Stimulated activated CD8-positive, alpha-beta memory T cell treated with anti-CD3 and anti-CD28 coated beads, Interleukin-12 subunit alpha, Interleukin-12 subunit beta, amount 100 ng/mL, for 4 hours (primary cell): ENCODE measurements at regions not wholly inside any gene's neighbourhood (a gene's known extent, or its start where the extent isn't known, plus 50 kb on each side); places are given as distances from the start of the nearest gene placed in this dataset.
"Not testable (repeated sequence)": the region's sequence is repeated elsewhere in the genome, so short reads cannot be mapped to it uniquely, and the experiment has no call there.

Experiments used
- DNase-seq: peaks from one replicate; pipeline ENCODE4 v3.0.0-alpha.2; 2020; ENCODE audit warnings: low read depth

- no peak for DNase-seq
These were observed 216.3 kb upstream of the ECI2 start for GRCh38 chr6:4351520-4352321.

DNA sequence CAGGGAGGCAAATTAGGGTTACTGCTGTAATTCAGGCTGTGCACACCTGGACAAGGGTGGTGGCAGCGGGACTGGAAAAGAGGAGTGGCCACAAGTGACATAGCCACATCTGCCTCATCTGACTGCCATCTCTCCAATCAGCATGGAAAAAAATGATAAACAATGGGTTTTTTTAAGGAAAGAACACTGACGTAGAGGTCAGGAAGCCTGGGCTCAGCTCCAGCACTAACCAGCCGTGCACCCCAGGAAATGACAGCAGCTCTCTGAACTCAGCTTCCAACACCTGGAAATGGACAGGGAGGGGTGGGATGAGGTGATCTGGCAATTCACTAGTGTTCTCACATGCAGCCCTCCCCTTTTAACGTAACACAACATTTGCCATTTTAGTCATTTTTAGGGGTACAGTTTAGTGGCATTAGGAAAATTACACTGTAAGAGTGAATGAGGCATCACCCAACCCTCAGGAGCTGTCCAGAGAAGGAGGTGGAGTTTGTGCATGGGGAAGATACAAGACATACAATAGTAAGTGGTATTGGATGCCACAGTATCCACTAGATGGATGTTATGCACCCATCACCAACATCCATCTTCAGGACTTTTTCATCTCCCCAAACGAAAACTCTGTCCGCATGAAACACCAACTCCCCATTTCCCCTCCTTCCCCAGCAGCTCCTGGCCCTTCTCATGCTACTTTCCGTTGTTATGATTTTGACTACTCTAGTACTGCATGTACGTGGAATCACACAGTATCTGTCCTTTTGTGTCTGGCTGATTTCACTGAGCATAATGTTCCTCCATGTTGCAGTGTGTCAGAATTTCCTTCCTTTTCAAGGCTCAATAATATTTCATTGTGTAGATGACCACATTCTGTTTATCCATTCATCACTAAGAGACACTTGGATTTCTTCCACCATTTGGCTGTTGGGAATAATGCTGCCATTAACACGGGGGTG is 215.5 kb upstream of the ECI2 start:
- no peak for DNase-seq

GRCh38 chr6:4349931-4350330 is 214.6 kb upstream of the ECI2 start:
- no peak for DNase-seq

DNA sequence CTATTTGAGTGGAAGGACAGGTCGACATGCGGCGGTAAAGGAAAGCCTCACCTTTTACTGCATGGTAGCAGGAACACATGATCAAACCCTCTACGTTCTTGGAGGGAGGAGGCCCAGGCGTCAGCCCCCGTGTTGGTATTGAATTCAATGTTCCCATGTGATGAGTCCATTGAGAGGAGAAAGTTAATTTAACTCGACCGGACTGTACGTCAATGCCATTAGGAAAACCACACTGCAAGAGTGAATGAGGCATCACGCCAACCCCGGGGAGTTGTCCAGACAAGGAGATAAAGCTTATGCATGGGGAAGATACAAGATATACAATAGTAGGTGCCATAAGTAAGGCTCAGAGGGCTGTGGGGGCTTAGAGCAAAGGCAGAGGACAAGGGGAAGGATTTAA is 213.9 kb upstream of the ECI2 start:
- no peak for DNase-seq

DNA sequence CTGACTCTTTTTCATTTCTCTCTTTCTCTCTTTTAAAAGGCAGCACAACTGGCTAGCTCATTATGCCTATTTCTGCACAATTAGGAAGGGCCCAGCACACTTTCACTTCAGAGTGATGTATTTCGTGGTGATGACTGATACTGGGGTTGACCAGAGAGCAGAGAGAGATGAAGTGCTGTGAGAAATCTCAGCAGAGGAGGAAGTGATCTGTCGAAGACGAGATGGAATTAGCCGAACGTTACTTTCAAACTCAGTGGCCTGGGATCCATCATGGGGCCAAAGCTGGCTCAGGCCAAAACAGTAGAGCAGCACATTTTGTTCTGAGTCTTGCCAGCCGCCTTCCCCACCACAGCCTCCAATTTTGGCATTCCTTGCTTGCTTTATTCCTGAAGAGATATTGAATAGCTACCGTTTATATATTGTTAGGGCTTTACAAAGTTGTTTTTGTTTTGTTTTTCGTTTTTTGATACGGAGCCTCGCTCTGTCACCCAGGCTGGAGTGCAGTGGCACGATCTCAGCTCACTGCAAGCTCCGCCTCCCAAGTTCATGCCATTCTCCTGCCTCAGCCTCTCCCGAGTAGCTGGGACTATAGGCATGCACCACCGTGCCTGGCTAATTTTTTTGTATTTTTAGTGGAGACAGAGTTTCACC is 213.2 kb upstream of the ECI2 start:
- no peak for DNase-seq

DNA sequence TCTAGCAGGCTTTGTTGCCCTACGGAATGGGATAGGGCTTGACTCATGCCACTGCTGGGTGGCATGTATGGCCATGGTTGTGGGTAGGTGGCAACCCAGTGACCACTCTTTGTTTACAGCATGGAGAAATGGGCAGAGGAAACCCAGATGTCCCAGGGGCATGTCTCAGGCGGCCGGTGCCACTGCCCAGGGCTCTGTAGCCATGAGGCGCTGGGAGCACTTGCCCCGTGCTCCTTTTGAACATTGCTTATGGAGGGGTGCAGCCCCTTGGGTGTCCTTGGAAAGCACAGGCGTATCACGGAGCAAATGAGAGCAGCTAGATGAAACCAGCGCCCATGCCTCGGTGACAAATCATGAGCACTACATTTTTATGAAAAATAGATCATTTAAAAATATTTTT is 212.5 kb upstream of the ECI2 start:
- no peak for DNase-seq

- no peak for DNase-seq
These were observed 211.4 kb upstream of the ECI2 start for GRCh38 chr6:4346659-4347333.

GRCh38 chr6:4345543-4345942 is 210.2 kb upstream of the ECI2 start:
- no peak for DNase-seq

- no peak for DNase-seq
These were observed 209.0 kb upstream of the ECI2 start for GRCh38 chr6:4344317-4344899.

GRCh38 chr6:4342407-4343137 is 207.2 kb upstream of the ECI2 start:
- DNase-seq, result no peak

GRCh38 chr6:4341078-4341797 is 205.9 kb upstream of the ECI2 start:
- no peak for DNase-seq

DNA sequence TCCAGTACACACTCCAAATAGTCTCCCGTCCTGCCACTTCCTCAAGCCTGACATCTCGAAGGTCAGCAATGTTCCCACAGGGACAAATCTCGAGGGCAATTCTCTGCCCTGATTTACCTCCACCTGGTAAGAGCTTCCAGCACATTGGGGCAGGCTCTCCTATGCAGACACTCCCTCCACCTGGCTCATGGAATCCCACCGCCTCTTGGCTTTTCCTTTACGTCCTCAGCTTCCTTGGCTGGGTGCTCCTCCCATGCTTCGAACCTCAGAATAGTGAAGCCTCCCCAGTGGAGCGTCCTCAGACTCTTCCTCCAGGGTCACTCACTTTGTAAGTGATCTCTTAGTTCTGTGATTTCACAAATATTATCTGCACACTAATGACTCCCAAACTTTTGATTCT is 205.2 kb upstream of the ECI2 start:
- no peak for DNase-seq

- DNase-seq, result no peak
These were observed 203.5 kb upstream of the ECI2 start for GRCh38 chr6:4338884-4339283.

- no peak for DNase-seq
These were observed 201.5 kb upstream of the ECI2 start for GRCh38 chr6:4336778-4337442.

DNA sequence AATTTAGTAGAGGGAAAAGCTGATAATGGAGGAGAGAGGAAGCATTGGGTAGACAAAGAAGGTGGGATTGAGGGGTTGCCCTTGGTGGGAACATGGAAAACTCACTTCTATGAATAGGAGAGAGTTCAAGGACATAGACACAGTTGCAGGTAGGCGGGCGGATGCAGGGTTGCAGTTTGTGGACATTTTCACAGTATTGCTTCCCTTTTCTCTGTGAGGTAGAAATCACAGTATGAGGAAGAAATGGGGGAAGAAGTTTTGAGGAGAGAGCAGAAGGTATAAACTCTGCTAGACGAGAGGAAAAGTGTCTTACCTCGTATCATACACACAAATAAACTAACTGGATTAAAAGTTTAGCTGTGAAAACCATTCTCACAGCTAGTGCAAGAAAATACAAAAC is 200.7 kb upstream of the ECI2 start:
- no peak for DNase-seq

- not testable (repeated sequence) for DNase-seq
These were observed 198.9 kb upstream of the ECI2 start for GRCh38 chr6:4334158-4334740.

- DNase-seq, result no peak
These were observed 192.5 kb upstream of the ECI2 start for GRCh38 chr6:4327841-4328240.

DNA sequence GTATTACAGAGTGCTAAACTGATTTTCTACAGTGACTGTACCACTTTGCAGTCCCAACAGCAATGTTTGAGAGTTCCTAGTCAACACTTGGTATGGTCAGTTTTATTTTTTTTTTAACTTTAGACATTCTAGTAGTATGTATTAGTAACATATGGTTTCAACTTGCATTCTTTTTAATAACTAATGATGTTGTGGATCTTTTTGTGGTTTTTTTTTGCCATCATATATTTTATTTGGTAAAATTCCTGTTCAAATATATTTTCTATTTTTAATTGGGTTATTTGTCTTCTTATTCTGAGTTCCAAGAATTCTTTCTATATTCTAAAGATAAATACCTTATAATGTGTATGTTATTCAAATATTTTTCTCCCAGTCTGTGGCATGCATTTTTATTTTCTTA is 189.4 kb upstream of the ECI2 start:
- DNase-seq, result no peak

DNA sequence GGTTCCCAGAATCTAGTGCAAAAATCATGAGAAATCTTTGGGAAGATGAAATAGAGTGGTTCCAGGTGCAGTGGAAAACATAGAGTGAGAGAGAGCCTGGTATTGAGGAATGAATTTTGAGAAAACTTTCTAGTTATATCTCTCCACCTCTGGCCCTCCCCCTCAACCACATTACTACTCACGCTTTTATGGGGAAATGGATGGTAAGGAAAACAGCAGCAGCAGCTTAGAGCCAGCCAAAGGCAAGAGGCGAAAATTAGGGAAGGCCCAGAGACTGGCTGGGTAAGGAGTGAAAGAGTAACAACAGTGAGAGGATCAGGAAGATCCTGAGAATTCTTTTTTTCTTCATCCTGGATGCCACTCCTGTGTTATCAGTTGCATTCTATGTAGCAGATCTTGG is 187.9 kb upstream of the ECI2 start:
- no peak for DNase-seq
